Gastrocnemius medialis (tissue), 4 donors: ENCODE measurements at regions not wholly inside any gene's neighbourhood (a gene's known extent, or its start where the extent isn't known, plus 50 kb on each side); places are given as distances from the start of the nearest gene placed in this dataset.

Experiments used
- ATAC-seq, 2 donors: fragments of 150-250 bp; one replicate each; pipeline ENCODE4 v1.9.1; 2016
- DNase-seq, 2 donors: peaks; one replicate each; pipeline ENCODE4 v3.0.0-alpha.2; 2019
- H3K27ac ChIP-seq, 4 donors: fragments of 200-600 bp; sonication (generic); 1 replicate in 1 of 4; 2 replicates in 3 of 4; pipeline ENCODE4 v1.5.1; 2016 to 2018; ENCODE audit warnings: mild to moderate bottlenecking in 2 of 4, moderate library complexity in 1 of 4
- H3K27me3 ChIP-seq, 3 donors: fragments of 200-600 bp; sonication (generic) in 2 of 3; 1 replicate in 1 of 3; 2 replicates in 2 of 3; pipeline versions ENCODE4 v1.5.1 to v1.6.0; 2016 to 2019; ENCODE audit warnings: mild to moderate bottlenecking in 1 of 3, moderate library complexity in 1 of 3
- H3K36me3 ChIP-seq, 2 donors: fragments of 200-600 bp; sonication (generic) in 1 of 2; one replicate each; pipeline ENCODE4 v1.5.1; 2017 to 2018
- H3K4me1 ChIP-seq, 2 donors: fragments of 200-600 bp; sonication (generic) in 1 of 2; one replicate each; pipeline ENCODE4 v1.5.1; 2016 to 2017; ENCODE audit warnings: mild to moderate bottlenecking in 2 of 2
- H3K4me3 ChIP-seq, 4 donors: fragments of 200-600 bp; sonication (generic) in 3 of 4; 1 replicate in 1 of 4; 2 replicates in 3 of 4; pipeline ENCODE4 v1.5.1; 2016 to 2019; ENCODE audit warnings: mild to moderate bottlenecking in 2 of 4
- H3K9me3 ChIP-seq, 3 donors: fragments of 200-600 bp; sonication (generic) in 2 of 3; 1 replicate in 1 of 3; 2 replicates in 2 of 3; pipeline ENCODE4 v1.5.1; 2016 to 2019
- POLR2A ChIP-seq, 2 donors: fragments of 450-650 bp; IDR thresholded peaks; one replicate each; pipeline ENCODE4 v1.6.1; 2017; ENCODE audit warnings: antibody characterized with exemption in 2 of 2, mild to moderate bottlenecking in 2 of 2, moderate library complexity in 2 of 2
- in situ Hi-C, 4 donors: fragments of 200-750 bp; cut with MboI; loops; one replicate each; pipeline versions ENCODE4 v1.15.0 to v1.8.0; 2017; ENCODE audit warnings: low sequenced_read_pairs in 4 of 4
- intact Hi-C: fragments of 100-400 bp; cut with DNase I; formaldehyde crosslinking; loops from one replicate; pipeline ENCODE4 v1.15.1; 2023; ENCODE audit warnings: low total_unique reads
- TF ChIP-seq, protein P1 (sequence below), 5 experiments: fragments of 450-650 bp in 3 of 5; fragments of 200-600 bp in 2 of 5; sonication (generic) in 2 of 5; IDR thresholded peaks in 4 of 5; conservative IDR thresholded peaks in 1 of 5; 1 replicate in 4 of 5; 2 replicates in 1 of 5; pipeline ENCODE4 v1.5.1; 2016 to 2019; ENCODE audit warnings: antibody characterized with exemption in 5 of 5, mild to moderate bottlenecking in 3 of 5, moderate library complexity in 3 of 5

DNA sequence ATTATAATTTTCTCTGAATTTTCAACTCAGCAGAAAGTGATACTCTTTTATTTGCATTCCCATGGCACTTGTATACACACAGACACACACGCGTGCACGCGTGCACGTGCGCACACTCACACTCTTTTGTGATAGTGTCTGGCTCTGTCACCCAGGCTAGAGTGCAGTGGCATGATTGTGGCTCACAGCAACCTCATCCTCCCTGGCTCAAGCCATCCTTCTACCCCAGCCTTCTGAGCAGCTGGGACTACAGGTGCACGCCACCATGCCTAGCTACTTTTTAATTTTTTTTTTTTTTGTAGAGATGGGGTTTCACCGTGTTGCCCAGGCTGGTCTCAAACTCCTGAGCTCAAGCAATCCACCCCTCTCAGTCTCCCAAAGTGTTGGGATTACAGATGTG lies 123.2 kb downstream of the MC4R start:
- DNase-seq, result no peak
- Histone ChIP-seq H3K36me3 (no peaks in the 10 kb centered on the region), H3K27me3 (no peaks in the 10 kb centered on the region), H3K4me1 (no peaks in the 10 kb centered on the region), H3K27ac (no peak overlapping the region), H3K9me3 (no peaks in the 10 kb centered on the region), H3K4me3 (no peak overlapping the region)
- no peak for ATAC-seq
- in situ Hi-C loops, result no loop called here
- intact Hi-C loops, result no loop called here
- TF ChIP-seq POLR2A (IDR thresholded peaks at IDR 0.05), result no peak
- TF ChIP-seq, protein P1, sequence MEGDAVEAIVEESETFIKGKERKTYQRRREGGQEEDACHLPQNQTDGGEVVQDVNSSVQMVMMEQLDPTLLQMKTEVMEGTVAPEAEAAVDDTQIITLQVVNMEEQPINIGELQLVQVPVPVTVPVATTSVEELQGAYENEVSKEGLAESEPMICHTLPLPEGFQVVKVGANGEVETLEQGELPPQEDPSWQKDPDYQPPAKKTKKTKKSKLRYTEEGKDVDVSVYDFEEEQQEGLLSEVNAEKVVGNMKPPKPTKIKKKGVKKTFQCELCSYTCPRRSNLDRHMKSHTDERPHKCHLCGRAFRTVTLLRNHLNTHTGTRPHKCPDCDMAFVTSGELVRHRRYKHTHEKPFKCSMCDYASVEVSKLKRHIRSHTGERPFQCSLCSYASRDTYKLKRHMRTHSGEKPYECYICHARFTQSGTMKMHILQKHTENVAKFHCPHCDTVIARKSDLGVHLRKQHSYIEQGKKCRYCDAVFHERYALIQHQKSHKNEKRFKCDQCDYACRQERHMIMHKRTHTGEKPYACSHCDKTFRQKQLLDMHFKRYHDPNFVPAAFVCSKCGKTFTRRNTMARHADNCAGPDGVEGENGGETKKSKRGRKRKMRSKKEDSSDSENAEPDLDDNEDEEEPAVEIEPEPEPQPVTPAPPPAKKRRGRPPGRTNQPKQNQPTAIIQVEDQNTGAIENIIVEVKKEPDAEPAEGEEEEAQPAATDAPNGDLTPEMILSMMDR (IDR thresholded peaks at IDR 0.05 in 4 of 5, conservative IDR thresholded peaks at IDR 0.05 in 1 of 5), result no peak

DNA sequence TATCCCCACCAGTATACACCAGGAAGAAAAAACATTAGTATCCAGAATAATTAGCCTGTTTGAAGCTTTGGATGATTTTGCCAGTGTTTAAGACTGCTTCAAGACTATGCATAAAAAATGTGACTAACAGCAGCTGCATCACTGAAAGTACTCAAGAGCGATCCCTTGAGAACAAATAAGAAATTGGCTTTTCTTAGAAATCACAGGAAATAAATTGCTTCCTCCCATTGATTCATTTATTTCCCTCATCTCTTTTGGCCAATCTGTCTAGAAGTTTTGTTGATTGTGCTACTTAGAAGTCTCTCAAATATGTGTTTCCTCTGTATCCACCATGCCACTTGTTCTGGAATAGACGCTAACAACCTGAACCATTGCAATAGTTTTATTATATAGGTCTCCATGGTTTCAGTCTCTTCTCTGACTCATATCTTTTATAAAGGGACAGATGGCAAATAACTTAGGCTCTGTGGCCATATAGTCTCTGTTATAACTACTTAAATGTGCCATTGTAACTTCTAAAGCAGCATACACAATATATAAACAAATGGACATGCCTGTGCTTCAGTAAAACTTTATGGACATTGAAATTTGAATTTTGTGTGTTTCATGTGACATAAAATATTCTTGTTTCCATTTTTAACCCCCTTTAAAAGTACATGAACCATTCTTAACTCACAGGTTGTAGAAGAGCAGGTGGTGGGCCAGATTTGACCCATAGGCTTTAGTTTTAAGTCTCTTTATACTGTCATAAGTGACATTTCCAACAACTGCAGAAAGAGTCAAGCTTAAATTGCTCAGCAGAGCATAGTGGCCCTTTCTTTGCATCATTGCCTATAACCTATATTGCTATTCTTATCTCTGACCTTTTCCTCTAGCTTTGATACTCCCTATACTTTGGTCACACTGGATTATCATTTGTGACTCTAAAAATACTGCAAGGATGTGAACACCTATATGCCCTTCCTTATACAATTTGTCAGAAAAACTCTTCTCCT lies 123.9 kb downstream of the MC4R start:
- H3K9me3 ChIP-seq, result no peaks in the 10 kb centered on the region
- intact Hi-C loops, result no loop called here
- TF ChIP-seq, protein P1 (IDR thresholded peaks at IDR 0.05 in 4 of 5, conservative IDR thresholded peaks at IDR 0.05 in 1 of 5), result no peak
- no peak for TF ChIP-seq POLR2A (IDR thresholded peaks at IDR 0.05)
- H3K36me3 ChIP-seq, result no peaks in the 10 kb centered on the region
- H3K27ac ChIP-seq, result no peak overlapping the region
- no peak overlapping the region for H3K4me3 ChIP-seq
- in situ Hi-C loops, result no loop called here
- ATAC-seq (no peak), DNase-seq (no peak)
- no peaks in the 10 kb centered on the region for H3K27me3 ChIP-seq
- H3K4me1 ChIP-seq, result no peaks in the 10 kb centered on the region

DNA sequence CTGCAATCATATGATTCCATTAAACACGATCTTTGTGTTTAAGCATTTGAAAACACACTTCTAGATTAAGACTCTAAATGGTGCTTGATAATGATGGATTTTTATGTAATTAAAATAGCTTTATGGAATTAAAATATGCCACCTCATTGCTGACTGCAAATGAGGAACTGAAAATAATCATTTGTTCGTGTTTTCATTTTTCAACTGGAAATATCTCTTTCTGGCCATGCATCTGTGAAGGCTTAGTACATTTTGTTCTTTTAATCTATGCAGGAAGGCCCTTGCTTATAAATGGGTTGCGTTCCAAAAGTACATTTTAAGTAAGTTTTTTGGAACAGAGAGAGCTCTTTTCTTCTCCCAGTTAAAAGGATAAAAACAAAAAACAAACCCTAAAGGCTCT lies 125.5 kb downstream of the MC4R start:
- intact Hi-C loops (no loop called here), in situ Hi-C loops (no loop called here)
- Histone ChIP-seq H3K27ac (no peak overlapping the region), H3K4me1 (no peaks in the 10 kb centered on the region), H3K9me3 (no peaks in the 10 kb centered on the region), H3K27me3 (no peaks in the 10 kb centered on the region), H3K4me3 (no peak overlapping the region), H3K36me3 (no peaks in the 10 kb centered on the region)
- DNase-seq, result no peak
- ATAC-seq, result no peak
- TF ChIP-seq, protein P1 (IDR thresholded peaks at IDR 0.05 in 4 of 5, conservative IDR thresholded peaks at IDR 0.05 in 1 of 5), result no peak
- no peak for TF ChIP-seq POLR2A (IDR thresholded peaks at IDR 0.05)

DNA sequence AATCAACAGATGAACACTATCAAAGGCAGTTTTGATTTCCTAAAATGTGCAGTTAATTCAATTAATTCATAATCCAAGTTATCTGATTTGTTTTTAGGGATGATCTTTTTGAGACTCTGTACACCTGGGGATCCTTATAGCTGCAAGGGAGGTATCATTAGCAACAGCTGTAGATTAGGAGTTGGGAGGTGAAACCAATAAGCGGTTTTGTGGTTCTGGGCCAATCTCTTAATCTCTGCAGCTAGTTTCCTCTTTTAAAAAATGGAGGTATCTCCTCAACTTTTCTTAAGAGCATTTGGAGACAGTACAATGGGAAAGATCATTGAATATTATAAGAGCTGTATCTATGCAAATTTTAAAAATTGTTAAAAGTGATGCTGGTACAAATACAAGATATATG lies 126.0 kb downstream of the MC4R start:
- Histone ChIP-seq H3K9me3 (no peaks in the 10 kb centered on the region), H3K36me3 (no peaks in the 10 kb centered on the region), H3K4me3 (no peak overlapping the region), H3K27me3 (no peaks in the 10 kb centered on the region), H3K27ac (no peak overlapping the region), H3K4me1 (no peaks in the 10 kb centered on the region)
- in situ Hi-C loops, result no loop called here
- DNase-seq (no peak), ATAC-seq (no peak)
- TF ChIP-seq POLR2A (IDR thresholded peaks at IDR 0.05), result no peak
- TF ChIP-seq, protein P1 (IDR thresholded peaks at IDR 0.05 in 4 of 5, conservative IDR thresholded peaks at IDR 0.05 in 1 of 5), result no peak
- intact Hi-C loops, result no loop called here
